CD4-positive, alpha-beta T cell (primary cell): ENCODE measurements at regions not wholly inside any gene's neighbourhood (a gene's known extent, or its start where the extent isn't known, plus 50 kb on each side); places are given as distances from the start of the nearest gene placed in this dataset.

ENCODE experiments used
- ATAC-seq: fragments of 200-7000 bp; cut with Tn5 transposase; one replicate; pipeline ENCODE4 v1.10.0; 2022; ENCODE audit warnings: mild to moderate bottlenecking; ENCODE audit not compliant: poor library complexity
- CTCF ChIA-PET: fragments of 350-600 bp; sonication (Branson Sonifier 250); formaldehyde crosslinking; loops from one replicate; lab custom pipeline; 2021; ENCODE audit warnings: antibody characterized with exemption, inconsistent platforms; lab: Charles Lee
- POLR2A ChIA-PET: fragments of 350-600 bp; sonication (Branson Sonifier 250); formaldehyde crosslinking; loops from one replicate; lab custom pipeline; 2021; ENCODE audit warnings: antibody characterized with exemption, inconsistent platforms; lab: Charles Lee
- DNase-seq, 14 experiments: peaks; one replicate each; pipeline ENCODE4 v3.0.0-alpha.2; 2013 to 2020; ENCODE audit warnings: mixed read lengths in 2 of 14
- H3K27ac ChIP-seq, 2 donors: one replicate each; pipeline versions ENCODE4 v1.5.1 to v1.7.0; 2013; ENCODE audit warnings: low read length in 2 of 2, low read depth in 1 of 2, mild to moderate bottlenecking in 1 of 2
- H3K27me3 ChIP-seq, 2 experiments: 1 replicate in 1 of 2; 2 replicates in 1 of 2; pipeline versions ENCODE4 v1.6.1 to v1.7.0; 2013; ENCODE audit warnings: low read length in 2 of 2, control low read depth in 1 of 2, mild to moderate bottlenecking in 1 of 2, moderate library complexity in 1 of 2; ENCODE audit not compliant: insufficient read depth in 2 of 2, control insufficient read depth in 1 of 2
- H3K36me3 ChIP-seq: one replicate; pipeline ENCODE4 v1.6.1; 2013; ENCODE audit warnings: low read length, control low read depth; ENCODE audit not compliant: insufficient read depth
- H3K4me1 ChIP-seq: one replicate; pipeline ENCODE4 v1.6.1; 2013; ENCODE audit warnings: low read length, control low read depth; ENCODE audit not compliant: insufficient read depth
- H3K4me3 ChIP-seq: one replicate; pipeline ENCODE4 v1.5.1; 2013; ENCODE audit warnings: mild to moderate bottlenecking, low read length, moderate library complexity
- H3K9me3 ChIP-seq, 2 experiments: 1 replicate in 1 of 2; 2 replicates in 1 of 2; pipeline versions ENCODE4 v1.6.1 to v1.7.0; 2013; ENCODE audit warnings: low read length in 2 of 2, mild to moderate bottlenecking in 2 of 2, control low read depth in 1 of 2, moderate library complexity in 1 of 2; ENCODE audit not compliant: control insufficient read depth in 1 of 2, insufficient read depth in 1 of 2
- H3K27ac Mint-ChIP-seq: one replicate; pipeline ENCODE4 v1.8.0; 2020; ENCODE audit warnings: mixed read lengths
- H3K27me3 Mint-ChIP-seq: one replicate; pipeline ENCODE4 v1.8.0; 2021; ENCODE audit warnings: mixed read lengths
- H3K36me3 Mint-ChIP-seq: one replicate; pipeline ENCODE4 v1.8.0; 2021; ENCODE audit warnings: low read depth, mixed read lengths
- H3K4me1 Mint-ChIP-seq: one replicate; pipeline ENCODE4 v1.8.0; 2021; ENCODE audit warnings: low read depth, mixed read lengths
- H3K4me3 Mint-ChIP-seq: one replicate; pipeline ENCODE4 v1.8.0; 2020; ENCODE audit warnings: mild to moderate bottlenecking, mixed read lengths
- H3K9me3 Mint-ChIP-seq: one replicate; pipeline ENCODE4 v1.8.0; 2020; ENCODE audit warnings: mixed read lengths
- intact Hi-C, 2 experiments: fragments of 100-400 bp; cut with DNase I in 1 of 2; cut with micrococcal nuclease in 1 of 2; formaldehyde crosslinking; loops; one replicate each; pipeline versions ENCODE4 v1.15.1 to v1.9.0; 2023 to 2025; cut with DNase I, micrococcal nuclease
- TF ChIP-seq, protein P1 (sequence below): fragments of 200-600 bp; IDR thresholded peaks from one replicate; pipeline ENCODE4 v1.8.0; 2022; ENCODE audit warnings: antibody characterized with exemption, mild to moderate bottlenecking

DNA sequence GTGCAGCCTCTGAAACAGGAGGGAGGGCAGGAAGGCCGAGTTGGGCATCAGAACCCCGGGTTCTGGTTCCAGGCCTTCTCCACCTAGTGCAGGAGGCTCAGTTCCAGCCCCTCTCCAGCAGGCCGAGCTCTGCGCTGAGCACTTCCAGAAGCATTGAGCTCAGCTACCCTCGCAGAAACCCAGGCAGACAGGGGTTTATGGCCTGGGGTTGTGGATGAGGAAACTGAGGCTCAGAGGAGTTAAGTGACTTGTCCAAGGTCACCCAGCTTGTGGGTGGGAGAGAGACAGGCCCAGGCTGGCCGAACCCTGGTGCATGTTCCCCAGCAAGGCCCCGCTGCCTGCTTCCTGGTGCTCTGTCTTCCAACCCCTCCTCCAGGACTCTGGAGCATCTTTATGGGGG lies 348.9 kb downstream of the PTPRU start:
- H3K4me1 Mint-ChIP-seq, result no peaks in the 10 kb centered on the region
- H3K36me3 Mint-ChIP-seq, result no peaks in the 10 kb centered on the region
- H3K27me3 Mint-ChIP-seq, result peaks cover 16% of the 10 kb centered on the region
- ATAC-seq (no peak), DNase-seq (no peak)
- H3K4me3 ChIP-seq, result no peak overlapping the region
- ChIA-PET CTCF (no interaction called here), POLR2A (no interaction called here)
- H3K9me3 ChIP-seq, result peaks cover 0 to 13% of the 10 kb centered on the region in 2 experiments
- H3K27me3 ChIP-seq, result peaks cover 2 to 5% of the 10 kb centered on the region in 2 experiments
- no peaks in the 10 kb centered on the region for H3K36me3 ChIP-seq
- TF ChIP-seq, protein P1, sequence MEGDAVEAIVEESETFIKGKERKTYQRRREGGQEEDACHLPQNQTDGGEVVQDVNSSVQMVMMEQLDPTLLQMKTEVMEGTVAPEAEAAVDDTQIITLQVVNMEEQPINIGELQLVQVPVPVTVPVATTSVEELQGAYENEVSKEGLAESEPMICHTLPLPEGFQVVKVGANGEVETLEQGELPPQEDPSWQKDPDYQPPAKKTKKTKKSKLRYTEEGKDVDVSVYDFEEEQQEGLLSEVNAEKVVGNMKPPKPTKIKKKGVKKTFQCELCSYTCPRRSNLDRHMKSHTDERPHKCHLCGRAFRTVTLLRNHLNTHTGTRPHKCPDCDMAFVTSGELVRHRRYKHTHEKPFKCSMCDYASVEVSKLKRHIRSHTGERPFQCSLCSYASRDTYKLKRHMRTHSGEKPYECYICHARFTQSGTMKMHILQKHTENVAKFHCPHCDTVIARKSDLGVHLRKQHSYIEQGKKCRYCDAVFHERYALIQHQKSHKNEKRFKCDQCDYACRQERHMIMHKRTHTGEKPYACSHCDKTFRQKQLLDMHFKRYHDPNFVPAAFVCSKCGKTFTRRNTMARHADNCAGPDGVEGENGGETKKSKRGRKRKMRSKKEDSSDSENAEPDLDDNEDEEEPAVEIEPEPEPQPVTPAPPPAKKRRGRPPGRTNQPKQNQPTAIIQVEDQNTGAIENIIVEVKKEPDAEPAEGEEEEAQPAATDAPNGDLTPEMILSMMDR, result no peak
- H3K4me1 ChIP-seq, result no peaks in the 10 kb centered on the region
- intact Hi-C loops, result no loop called here
- H3K9me3 Mint-ChIP-seq, result no peaks in the 10 kb centered on the region
- H3K27ac Mint-ChIP-seq, result no peak overlapping the region
- no peak overlapping the region for H3K27ac ChIP-seq
- H3K4me3 Mint-ChIP-seq, result no peak overlapping the region

DNA sequence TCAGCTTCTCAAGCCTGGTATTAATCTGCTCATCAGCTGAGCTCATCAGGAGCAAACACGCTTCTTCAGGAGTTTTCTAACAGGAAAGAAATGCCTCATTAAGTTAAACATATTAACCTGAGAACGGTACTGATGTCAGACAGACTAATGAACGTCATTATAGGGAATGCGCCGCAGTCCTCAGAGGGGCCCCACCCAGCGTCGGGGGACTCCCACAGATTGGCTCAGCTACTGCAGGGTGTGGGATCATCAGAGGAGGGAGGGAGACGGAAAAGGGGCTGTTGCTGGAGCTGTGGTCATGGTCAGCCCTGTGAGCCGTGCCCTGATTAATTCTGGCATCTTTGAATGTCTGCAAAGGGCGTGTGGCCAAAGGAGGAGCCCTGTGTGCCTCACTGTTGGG lies 348.5 kb downstream of the PTPRU start:
- CTCF ChIA-PET, result no interaction called here
- no peak overlapping the region for H3K4me3 Mint-ChIP-seq
- H3K4me3 ChIP-seq, result no peak overlapping the region
- no peaks in the 10 kb centered on the region for H3K4me1 ChIP-seq
- H3K27ac Mint-ChIP-seq, result no peak overlapping the region
- H3K36me3 Mint-ChIP-seq, result no peaks in the 10 kb centered on the region
- H3K9me3 ChIP-seq, result peaks cover 0 to 13% of the 10 kb centered on the region in 2 experiments
- H3K27ac ChIP-seq, result no peak overlapping the region
- DNase-seq (no peak), ATAC-seq (no peak)
- no peaks in the 10 kb centered on the region for H3K4me1 Mint-ChIP-seq
- intact Hi-C loops, result no loop called here
- POLR2A ChIA-PET, result no interaction called here
- H3K27me3 Mint-ChIP-seq, result peaks cover 16% of the 10 kb centered on the region
- H3K36me3 ChIP-seq, result no peaks in the 10 kb centered on the region
- peaks cover 2 to 5% of the 10 kb centered on the region in 2 experiments for H3K27me3 ChIP-seq
- TF ChIP-seq, protein P1, result no peak
- H3K9me3 Mint-ChIP-seq, result no peaks in the 10 kb centered on the region

DNA sequence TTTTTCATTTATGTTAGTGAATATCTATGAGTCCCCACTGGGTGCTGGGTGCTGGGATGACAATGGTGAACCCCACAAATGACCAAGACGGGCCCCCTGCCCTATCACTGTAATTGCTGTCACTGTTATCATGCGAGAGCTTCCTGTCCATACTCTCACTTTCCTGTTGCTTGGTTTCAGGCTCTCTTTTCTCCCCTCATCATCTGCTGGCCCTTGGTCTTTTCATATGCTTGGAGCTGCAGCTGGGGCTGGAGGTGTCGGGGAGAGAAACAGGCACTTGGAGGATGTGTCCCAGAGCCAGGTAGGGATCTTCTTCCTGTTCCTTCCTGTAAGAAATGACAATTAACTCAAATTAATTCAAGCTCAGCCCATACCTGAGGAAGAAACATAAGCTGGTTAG lies 348.0 kb downstream of the PTPRU start:
- Histone ChIP-seq H3K9me3 (peaks cover 0 to 13% of the 10 kb centered on the region in 2 experiments), H3K27ac (no peak overlapping the region), H3K4me1 (no peaks in the 10 kb centered on the region), H3K4me3 (no peak overlapping the region), H3K27me3 (peaks cover 2 to 5% of the 10 kb centered on the region in 2 experiments), H3K36me3 (no peaks in the 10 kb centered on the region)
- ChIA-PET CTCF (no interaction called here), POLR2A (no interaction called here)
- H3K27me3 Mint-ChIP-seq, result peaks cover 16% of the 10 kb centered on the region
- no peak overlapping the region for H3K4me3 Mint-ChIP-seq
- intact Hi-C loops, result no loop called here
- DNase-seq (no peak), ATAC-seq (no peak)
- no peaks in the 10 kb centered on the region for H3K4me1 Mint-ChIP-seq
- no peak overlapping the region for H3K27ac Mint-ChIP-seq
- no peaks in the 10 kb centered on the region for H3K9me3 Mint-ChIP-seq
- TF ChIP-seq, protein P1, result no peak
- H3K36me3 Mint-ChIP-seq, result no peaks in the 10 kb centered on the region
